Memory B cell (primary cell): ENCODE measurements at regions not wholly inside any gene's neighbourhood (a gene's known extent, or its start where the extent isn't known, plus 50 kb on each side); places are given as distances from the start of the nearest gene placed in this dataset.

Experiments used
- ATAC-seq: fragments of 150-1000 bp; cut with Tn5 transposase; 2 replicates; pipeline ENCODE4 v1.10.0; 2021; ENCODE audit warnings: low read depth, mild to moderate bottlenecking, moderate library complexity
- DNase-seq, 2 donors: peaks; one replicate each; pipeline ENCODE4 v3.0.0; 2022; ENCODE audit warnings: low spot score in 2 of 2
- H3K27ac Mint-ChIP-seq: one replicate; pipeline ENCODE4 v1.8.0; 2022; ENCODE audit warnings: mild to moderate bottlenecking, moderate library complexity, mixed read lengths
- H3K27me3 Mint-ChIP-seq: one replicate; pipeline ENCODE4 v1.8.0; 2022; ENCODE audit warnings: mixed read lengths
- H3K36me3 Mint-ChIP-seq: one replicate; pipeline ENCODE4 v1.8.0; 2022; ENCODE audit warnings: mild to moderate bottlenecking, mixed read lengths
- H3K4me1 Mint-ChIP-seq: one replicate; pipeline ENCODE4 v1.8.0; 2022; ENCODE audit warnings: mixed read lengths
- H3K4me3 Mint-ChIP-seq: one replicate; pipeline ENCODE4 v1.8.0; 2022; ENCODE audit warnings: mild to moderate bottlenecking, moderate library complexity, mixed read lengths
- H3K9me3 Mint-ChIP-seq: one replicate; pipeline ENCODE4 v1.8.0; 2022; ENCODE audit warnings: mixed read lengths

- Mint-ChIP-seq H3K36me3 (no peaks in the 10 kb centered on the region), H3K9me3 (no peaks in the 10 kb centered on the region), H3K27ac (no peak overlapping the region), H3K4me3 (no peak overlapping the region), H3K27me3 (peaks cover 2% of the 10 kb centered on the region), H3K4me1 (no peaks in the 10 kb centered on the region)
- DNase-seq (no peak), ATAC-seq (no peak)
These were observed 267.1 kb upstream of the SEMA6A start for GRCh38 chr5:116841734-116842133.

- Mint-ChIP-seq H3K36me3 (no peaks in the 10 kb centered on the region), H3K9me3 (no peaks in the 10 kb centered on the region), H3K4me1 (no peaks in the 10 kb centered on the region), H3K27me3 (peaks cover 2% of the 10 kb centered on the region), H3K4me3 (no peak overlapping the region), H3K27ac (no peak overlapping the region)
- no peak for ATAC-seq
- no peak for DNase-seq
These were observed 263.5 kb upstream of the SEMA6A start for GRCh38 chr5:116838011-116838536.

- H3K4me3 Mint-ChIP-seq = no peak overlapping the region
- H3K4me1 Mint-ChIP-seq = no peaks in the 10 kb centered on the region
- no peaks in the 10 kb centered on the region for H3K36me3 Mint-ChIP-seq
- peaks cover 2% of the 10 kb centered on the region for H3K27me3 Mint-ChIP-seq
- no peak for ATAC-seq
- DNase-seq = no peak
- no peaks in the 10 kb centered on the region for H3K9me3 Mint-ChIP-seq
- H3K27ac Mint-ChIP-seq = no peak overlapping the region
These were observed 260.3 kb upstream of the SEMA6A start for GRCh38 chr5:116834796-116835515.

- ATAC-seq (no peak), DNase-seq (no peak)
- no peak overlapping the region for H3K27ac Mint-ChIP-seq
- no peaks in the 10 kb centered on the region for H3K9me3 Mint-ChIP-seq
- no peak overlapping the region for H3K4me3 Mint-ChIP-seq
- H3K4me1 Mint-ChIP-seq = no peaks in the 10 kb centered on the region
- no peaks in the 10 kb centered on the region for H3K27me3 Mint-ChIP-seq
- H3K36me3 Mint-ChIP-seq = no peaks in the 10 kb centered on the region
These were observed 255.5 kb upstream of the SEMA6A start for GRCh38 chr5:116830079-116830478.

GRCh38 chr5:116827078-116827477 is 252.5 kb upstream of the SEMA6A start:
- no peak for DNase-seq
- Mint-ChIP-seq H3K4me3 (no peak overlapping the region), H3K27me3 (no peaks in the 10 kb centered on the region), H3K4me1 (no peaks in the 10 kb centered on the region), H3K9me3 (no peaks in the 10 kb centered on the region), H3K36me3 (no peaks in the 10 kb centered on the region), H3K27ac (no peak overlapping the region)
- ATAC-seq = no peak

GRCh38 chr5:116825486-116825885 is 250.9 kb upstream of the SEMA6A start:
- Mint-ChIP-seq H3K4me3 (no peak overlapping the region), H3K9me3 (no peaks in the 10 kb centered on the region), H3K4me1 (no peaks in the 10 kb centered on the region), H3K27me3 (no peaks in the 10 kb centered on the region), H3K27ac (no peak overlapping the region), H3K36me3 (no peaks in the 10 kb centered on the region)
- ATAC-seq (no peak), DNase-seq (no peak)

- H3K9me3 Mint-ChIP-seq = no peaks in the 10 kb centered on the region
- no peak overlapping the region for H3K4me3 Mint-ChIP-seq
- no peaks in the 10 kb centered on the region for H3K27me3 Mint-ChIP-seq
- no peaks in the 10 kb centered on the region for H3K36me3 Mint-ChIP-seq
- ATAC-seq = no peak
- DNase-seq = no peak
- H3K4me1 Mint-ChIP-seq = no peaks in the 10 kb centered on the region
- H3K27ac Mint-ChIP-seq = no peak overlapping the region
These were observed 250.3 kb upstream of the SEMA6A start for GRCh38 chr5:116824751-116825438.

- ATAC-seq (no peak), DNase-seq (no peak)
- Mint-ChIP-seq H3K27me3 (no peaks in the 10 kb centered on the region), H3K9me3 (no peaks in the 10 kb centered on the region), H3K4me3 (no peak overlapping the region), H3K4me1 (no peaks in the 10 kb centered on the region), H3K36me3 (no peaks in the 10 kb centered on the region), H3K27ac (no peak overlapping the region)
These were observed 240.2 kb upstream of the SEMA6A start for GRCh38 chr5:116814626-116815385.

- ATAC-seq (no peak), DNase-seq (no peak)
- Mint-ChIP-seq H3K4me3 (no peak overlapping the region), H3K36me3 (no peaks in the 10 kb centered on the region), H3K27me3 (peaks cover 1% of the 10 kb centered on the region), H3K4me1 (no peaks in the 10 kb centered on the region), H3K9me3 (no peaks in the 10 kb centered on the region), H3K27ac (no peak overlapping the region)
These were observed 239.3 kb upstream of the SEMA6A start for GRCh38 chr5:116813906-116814305.

- no peak overlapping the region for H3K4me3 Mint-ChIP-seq
- no peak for DNase-seq
- no peaks in the 10 kb centered on the region for H3K36me3 Mint-ChIP-seq
- no peaks in the 10 kb centered on the region for H3K9me3 Mint-ChIP-seq
- H3K27ac Mint-ChIP-seq = no peak overlapping the region
- H3K27me3 Mint-ChIP-seq = peaks cover 1% of the 10 kb centered on the region
- ATAC-seq = no peak
- no peaks in the 10 kb centered on the region for H3K4me1 Mint-ChIP-seq
These were observed 238.7 kb upstream of the SEMA6A start for GRCh38 chr5:116813356-116813755.

GRCh38 chr5:116810951-116811350 is 236.3 kb upstream of the SEMA6A start:
- H3K27ac Mint-ChIP-seq = no peak overlapping the region
- peaks cover 1% of the 10 kb centered on the region for H3K27me3 Mint-ChIP-seq
- no peak overlapping the region for H3K4me3 Mint-ChIP-seq
- no peak for DNase-seq
- no peaks in the 10 kb centered on the region for H3K4me1 Mint-ChIP-seq
- ATAC-seq = no peak
- H3K9me3 Mint-ChIP-seq = no peaks in the 10 kb centered on the region
- no peaks in the 10 kb centered on the region for H3K36me3 Mint-ChIP-seq

- ATAC-seq (no peak), DNase-seq (no peak)
- H3K27me3 Mint-ChIP-seq = peaks cover 1% of the 10 kb centered on the region
- no peak overlapping the region for H3K4me3 Mint-ChIP-seq
- H3K27ac Mint-ChIP-seq = no peak overlapping the region
- H3K9me3 Mint-ChIP-seq = no peaks in the 10 kb centered on the region
- no peaks in the 10 kb centered on the region for H3K4me1 Mint-ChIP-seq
- no peaks in the 10 kb centered on the region for H3K36me3 Mint-ChIP-seq
These were observed 232.2 kb upstream of the SEMA6A start for GRCh38 chr5:116806836-116807235.

GRCh38 chr5:116799401-116799800 is 224.8 kb upstream of the SEMA6A start:
- DNase-seq (no peak), ATAC-seq (no peak)
- Mint-ChIP-seq H3K4me3 (no peak overlapping the region), H3K36me3 (no peaks in the 10 kb centered on the region), H3K27ac (no peak overlapping the region), H3K4me1 (no peaks in the 10 kb centered on the region), H3K9me3 (no peaks in the 10 kb centered on the region), H3K27me3 (no peaks in the 10 kb centered on the region)

GRCh38 chr5:116795189-116795588 is 220.6 kb upstream of the SEMA6A start:
- Mint-ChIP-seq H3K36me3 (no peaks in the 10 kb centered on the region), H3K9me3 (peaks cover 1% of the 10 kb centered on the region), H3K4me3 (no peak overlapping the region), H3K27ac (no peak overlapping the region), H3K27me3 (no peaks in the 10 kb centered on the region), H3K4me1 (no peaks in the 10 kb centered on the region)
- ATAC-seq (no peak), DNase-seq (no peak)
